Upper lobe of right lung (tissue), 1 donor: ENCODE measurements at regions not wholly inside any gene's neighbourhood (a gene's known extent, or its start where the extent isn't known, plus 50 kb on each side); places are given as distances from the start of the nearest gene placed in this dataset.

Experiments used
- ATAC-seq: fragments of 200-7000 bp; cut with Tn5 transposase; one replicate; pipeline ENCODE4 v1.9.1; 2020; ENCODE audit warnings: mild to moderate bottlenecking, moderate library complexity
- DNase-seq: peaks from one replicate; pipeline ENCODE4 v3.0.0-alpha.2; 2020
- H3K27ac ChIP-seq: fragments of 200-600 bp; one replicate; pipeline ENCODE4 v1.8.0; 2022
- H3K27me3 ChIP-seq: fragments of 200-600 bp; one replicate; pipeline ENCODE4 v1.8.0; 2022; ENCODE audit warnings: mild to moderate bottlenecking
- H3K36me3 ChIP-seq: fragments of 200-600 bp; one replicate; pipeline ENCODE4 v1.8.0; 2022
- H3K4me1 ChIP-seq: fragments of 200-600 bp; one replicate; pipeline ENCODE4 v1.8.0; 2022
- H3K4me3 ChIP-seq: fragments of 200-600 bp; one replicate; pipeline ENCODE4 v1.8.0; 2022; ENCODE audit warnings: mild to moderate bottlenecking
- H3K9me3 ChIP-seq: fragments of 200-600 bp; one replicate; pipeline ENCODE4 v1.8.0; 2022
- intact Hi-C: fragments of 100-400 bp; cut with DNase I; formaldehyde crosslinking; loops from one replicate; pipeline ENCODE4 v1.11.0; 2022
- TF ChIP-seq, protein P1 (sequence below): fragments of 200-600 bp; IDR thresholded peaks from one replicate; pipeline ENCODE4 v1.8.0; 2022; ENCODE audit warnings: antibody characterized with exemption
- donor health status: DM: no; HTN: yes; CAD: no; lungs with severe emphysema.

DNA sequence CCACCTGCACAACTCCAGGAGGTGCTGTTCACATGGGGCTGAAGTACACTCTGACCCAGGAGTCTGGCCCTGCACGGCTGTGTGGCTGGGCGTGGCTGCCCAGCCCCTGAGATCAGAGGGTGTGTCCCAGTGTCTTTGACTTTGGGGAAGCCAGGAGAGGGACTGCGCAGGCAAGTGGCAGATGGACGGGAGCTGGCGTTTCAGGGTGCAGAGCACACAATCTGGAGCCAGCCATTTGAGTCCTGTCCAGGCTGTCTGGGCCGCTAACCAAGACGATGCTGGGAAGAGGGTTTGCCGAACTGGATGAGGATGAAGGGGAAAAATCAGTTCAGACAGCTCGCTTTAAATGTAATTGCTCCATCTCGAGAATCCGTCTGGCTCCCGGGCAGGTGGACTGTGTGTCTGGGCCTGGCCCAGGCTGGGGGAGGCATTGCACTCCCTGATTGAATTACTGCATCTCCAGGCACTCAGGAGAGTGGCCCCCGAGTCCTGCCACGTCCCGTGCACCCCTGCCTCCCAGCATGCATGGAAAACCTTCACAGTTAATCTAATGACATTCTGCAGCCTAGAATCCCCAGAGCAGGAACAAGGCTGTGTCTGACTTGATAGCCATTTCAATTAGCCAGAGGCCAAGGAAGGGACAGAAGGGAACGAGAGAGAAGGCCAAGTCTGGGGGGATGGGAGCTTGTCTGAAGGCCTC, 120.8 kb upstream of the NANOS1 start:
- Histone ChIP-seq H3K9me3 (no peaks in the 10 kb centered on the region), H3K36me3 (no peaks in the 10 kb centered on the region), H3K4me3 (no peak overlapping the region), H3K4me1 (no peaks in the 10 kb centered on the region), H3K27me3 (no peaks in the 10 kb centered on the region), H3K27ac (no peak overlapping the region)
- no peak for ATAC-seq
- TF ChIP-seq, protein P1, sequence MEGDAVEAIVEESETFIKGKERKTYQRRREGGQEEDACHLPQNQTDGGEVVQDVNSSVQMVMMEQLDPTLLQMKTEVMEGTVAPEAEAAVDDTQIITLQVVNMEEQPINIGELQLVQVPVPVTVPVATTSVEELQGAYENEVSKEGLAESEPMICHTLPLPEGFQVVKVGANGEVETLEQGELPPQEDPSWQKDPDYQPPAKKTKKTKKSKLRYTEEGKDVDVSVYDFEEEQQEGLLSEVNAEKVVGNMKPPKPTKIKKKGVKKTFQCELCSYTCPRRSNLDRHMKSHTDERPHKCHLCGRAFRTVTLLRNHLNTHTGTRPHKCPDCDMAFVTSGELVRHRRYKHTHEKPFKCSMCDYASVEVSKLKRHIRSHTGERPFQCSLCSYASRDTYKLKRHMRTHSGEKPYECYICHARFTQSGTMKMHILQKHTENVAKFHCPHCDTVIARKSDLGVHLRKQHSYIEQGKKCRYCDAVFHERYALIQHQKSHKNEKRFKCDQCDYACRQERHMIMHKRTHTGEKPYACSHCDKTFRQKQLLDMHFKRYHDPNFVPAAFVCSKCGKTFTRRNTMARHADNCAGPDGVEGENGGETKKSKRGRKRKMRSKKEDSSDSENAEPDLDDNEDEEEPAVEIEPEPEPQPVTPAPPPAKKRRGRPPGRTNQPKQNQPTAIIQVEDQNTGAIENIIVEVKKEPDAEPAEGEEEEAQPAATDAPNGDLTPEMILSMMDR = no peak
- intact Hi-C loops = no loop called here
- no peak for DNase-seq

DNA sequence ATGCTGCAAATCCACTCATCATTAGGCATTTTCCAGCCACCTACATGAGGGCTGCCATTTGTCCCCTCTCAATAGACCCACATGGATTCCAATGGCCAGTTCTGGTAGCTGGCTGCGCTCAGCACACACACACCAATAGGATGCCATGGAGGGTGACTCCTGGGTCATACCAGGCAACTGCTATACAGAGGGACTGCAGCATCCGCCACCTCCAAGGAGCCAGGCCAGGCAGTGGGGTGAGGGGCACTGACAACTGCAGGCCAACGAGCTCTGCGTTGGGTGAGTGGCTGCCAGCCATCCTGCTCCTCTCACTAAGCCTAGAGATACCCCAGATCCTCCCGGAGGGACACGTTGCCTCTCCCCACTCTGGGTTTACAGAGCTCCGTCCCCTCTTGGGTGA, 118.8 kb upstream of the NANOS1 start:
- Histone ChIP-seq H3K4me1 (no peaks in the 10 kb centered on the region), H3K9me3 (no peaks in the 10 kb centered on the region), H3K27me3 (no peaks in the 10 kb centered on the region), H3K36me3 (no peaks in the 10 kb centered on the region), H3K4me3 (no peak overlapping the region), H3K27ac (no peak overlapping the region)
- TF ChIP-seq, protein P1 = no peak
- intact Hi-C loops = no loop called here
- DNase-seq (no peak), ATAC-seq (no peak)

DNA sequence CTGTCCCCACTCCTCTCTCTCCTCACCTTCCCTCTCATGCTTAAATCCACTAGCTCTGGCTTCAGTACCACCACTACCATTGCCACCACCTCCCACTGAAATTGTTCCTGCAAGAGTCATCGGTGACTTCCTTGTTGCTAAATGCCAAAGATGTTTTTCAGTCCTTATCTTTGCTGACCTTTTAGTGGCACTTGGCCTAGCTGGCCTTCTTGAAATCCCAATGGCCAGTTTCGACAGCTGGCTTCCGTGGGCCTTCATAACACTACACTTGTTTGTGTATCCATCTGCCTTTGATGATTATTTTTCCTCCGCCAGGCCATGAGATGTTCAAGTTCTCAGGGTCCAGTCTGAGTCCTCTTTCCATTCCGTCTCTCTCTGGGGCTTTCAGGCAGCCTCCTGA, 118.2 kb upstream of the NANOS1 start:
- ATAC-seq = peak; percentile 33
- no peak for DNase-seq
- TF ChIP-seq, protein P1 = no peak
- intact Hi-C loops = no loop called here
- Histone ChIP-seq H3K4me1 (no peaks in the 10 kb centered on the region), H3K9me3 (no peaks in the 10 kb centered on the region), H3K36me3 (no peaks in the 10 kb centered on the region), H3K27ac (no peak overlapping the region), H3K4me3 (no peak overlapping the region), H3K27me3 (no peaks in the 10 kb centered on the region)

DNA sequence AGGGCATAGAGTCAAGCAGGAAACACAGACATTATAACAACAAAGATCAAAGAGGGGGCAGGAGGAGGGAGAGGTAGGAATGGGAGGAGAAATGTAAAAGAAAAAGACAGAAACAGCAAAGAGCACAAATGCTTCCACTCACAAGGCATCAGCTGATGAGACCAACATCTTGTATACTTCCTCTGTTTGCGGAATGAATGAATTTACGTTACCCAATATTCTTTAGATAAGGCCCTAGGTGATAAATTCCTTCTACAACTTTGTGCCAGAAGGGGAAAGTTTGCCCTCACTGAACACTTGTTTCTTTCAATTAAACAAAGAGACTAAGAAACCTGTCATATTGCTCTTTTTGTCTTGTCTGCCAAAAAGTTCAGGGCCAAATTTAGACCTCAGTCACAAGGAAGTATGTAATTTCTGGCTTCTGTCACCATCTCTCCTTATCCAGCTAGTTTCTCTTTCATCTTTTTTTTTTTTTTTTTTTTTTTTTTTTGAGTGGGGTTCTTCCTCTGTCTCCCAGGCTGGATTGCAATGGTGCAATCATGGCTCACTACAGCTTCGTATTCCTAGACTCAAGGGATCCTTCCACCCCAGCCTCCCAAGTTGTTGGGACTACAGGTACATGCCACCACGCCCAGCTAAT, 116.4 kb upstream of the NANOS1 start:
- intact Hi-C loops = no loop called here
- no peak for DNase-seq
- Histone ChIP-seq H3K36me3 (no peaks in the 10 kb centered on the region), H3K27me3 (no peaks in the 10 kb centered on the region), H3K27ac (no peak overlapping the region), H3K4me3 (no peak overlapping the region), H3K4me1 (no peaks in the 10 kb centered on the region), H3K9me3 (no peaks in the 10 kb centered on the region)
- ATAC-seq = no peak
- TF ChIP-seq, protein P1 = no peak

DNA sequence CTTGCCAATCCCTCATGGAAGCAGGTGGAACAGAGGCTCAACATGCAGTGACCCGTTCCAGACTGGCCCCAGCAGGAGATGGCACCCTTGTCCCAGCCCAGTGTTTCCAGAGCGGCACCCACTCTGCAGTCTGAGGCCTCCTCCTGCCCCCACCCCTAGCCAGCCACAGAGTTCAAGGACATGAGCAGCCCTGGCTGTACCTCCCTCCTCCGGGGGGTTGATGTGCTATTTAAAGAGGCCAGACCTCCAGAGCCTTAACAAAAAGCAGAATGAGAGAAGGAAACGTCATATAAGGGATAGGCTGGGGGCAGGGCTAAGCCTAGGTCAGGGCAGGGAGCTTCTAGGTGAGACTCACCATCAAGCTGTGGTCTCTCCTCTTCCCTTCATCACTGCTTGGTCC, 115.7 kb upstream of the NANOS1 start:
- H3K4me3 ChIP-seq = no peak overlapping the region
- ATAC-seq (peak; percentile 29), DNase-seq (no peak)
- no peaks in the 10 kb centered on the region for H3K9me3 ChIP-seq
- H3K27ac ChIP-seq = no peak overlapping the region
- H3K36me3 ChIP-seq = no peaks in the 10 kb centered on the region
- H3K4me1 ChIP-seq = no peaks in the 10 kb centered on the region
- TF ChIP-seq, protein P1 = no peak
- intact Hi-C loops = no loop called here
- H3K27me3 ChIP-seq = no peaks in the 10 kb centered on the region
